Mammary epithelial cell (primary cell): ENCODE measurements at regions not wholly inside any gene's neighbourhood (a gene's known extent, or its start where the extent isn't known, plus 50 kb on each side); places are given as distances from the start of the nearest gene placed in this dataset.

ENCODE experiments used
- EZH2 ChIP-seq: IDR thresholded peaks from 2 replicates; pipeline ENCODE4 v1.6.1; 2012; ENCODE audit warnings: low read length, inconsistent platforms, borderline replicate concordance
- TF ChIP-seq, protein P1 (sequence below), 2 donors: IDR thresholded peaks in 1 of 2; conservative IDR thresholded peaks in 1 of 2; 2 replicates each; pipeline ENCODE4 v1.5.1; 2011 to 2012; ENCODE audit warnings: inconsistent platforms in 2 of 2, low read length in 2 of 2, mild to moderate bottlenecking in 2 of 2, control low read depth in 1 of 2, low read depth in 1 of 2; ENCODE audit not compliant: insufficient read depth in 1 of 2; ENCODE audit errors: extremely low read depth in 1 of 2

DNA sequence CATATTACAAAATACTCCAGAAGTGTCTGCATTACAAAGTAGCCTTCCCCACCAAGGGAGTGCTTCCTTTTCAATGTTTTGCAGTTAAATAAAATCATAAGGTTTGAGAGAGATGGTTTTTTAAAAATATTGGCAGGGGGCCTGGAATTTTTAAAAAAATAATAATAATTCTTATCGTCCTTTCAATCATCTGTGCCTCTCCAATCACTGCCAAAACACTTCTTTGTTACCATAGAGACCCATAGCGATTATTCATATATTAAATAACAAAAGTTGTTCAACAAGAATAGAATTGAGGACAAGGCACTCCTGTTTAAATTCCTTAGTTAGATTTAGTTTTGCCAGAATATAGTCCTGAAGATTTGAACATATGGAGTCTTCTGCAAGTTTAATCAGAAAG is 203.1 kb downstream of the FAT4 start:
- TF ChIP-seq, protein P1, sequence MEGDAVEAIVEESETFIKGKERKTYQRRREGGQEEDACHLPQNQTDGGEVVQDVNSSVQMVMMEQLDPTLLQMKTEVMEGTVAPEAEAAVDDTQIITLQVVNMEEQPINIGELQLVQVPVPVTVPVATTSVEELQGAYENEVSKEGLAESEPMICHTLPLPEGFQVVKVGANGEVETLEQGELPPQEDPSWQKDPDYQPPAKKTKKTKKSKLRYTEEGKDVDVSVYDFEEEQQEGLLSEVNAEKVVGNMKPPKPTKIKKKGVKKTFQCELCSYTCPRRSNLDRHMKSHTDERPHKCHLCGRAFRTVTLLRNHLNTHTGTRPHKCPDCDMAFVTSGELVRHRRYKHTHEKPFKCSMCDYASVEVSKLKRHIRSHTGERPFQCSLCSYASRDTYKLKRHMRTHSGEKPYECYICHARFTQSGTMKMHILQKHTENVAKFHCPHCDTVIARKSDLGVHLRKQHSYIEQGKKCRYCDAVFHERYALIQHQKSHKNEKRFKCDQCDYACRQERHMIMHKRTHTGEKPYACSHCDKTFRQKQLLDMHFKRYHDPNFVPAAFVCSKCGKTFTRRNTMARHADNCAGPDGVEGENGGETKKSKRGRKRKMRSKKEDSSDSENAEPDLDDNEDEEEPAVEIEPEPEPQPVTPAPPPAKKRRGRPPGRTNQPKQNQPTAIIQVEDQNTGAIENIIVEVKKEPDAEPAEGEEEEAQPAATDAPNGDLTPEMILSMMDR (conservative IDR thresholded peaks at IDR 0.05 in 1 of 2, IDR thresholded peaks at IDR 0.05 in 1 of 2; ENCODE audit: extremely low read depth in 1 of 2, insufficient read depth in 1 of 2, low read depth in 1 of 2, low read length in 2 of 2), result no peak
- TF ChIP-seq EZH2, result no peak
